GM12801 (cell line): ENCODE measurements at regions not wholly inside any gene's neighbourhood (a gene's known extent, or its start where the extent isn't known, plus 50 kb on each side); places are given as distances from the start of the nearest gene placed in this dataset.

ENCODE experiments used
- CTCF ChIP-seq: IDR thresholded peaks from one replicate; pipeline ENCODE4 v1.5.1; 2011; ENCODE audit warnings: control low read depth; ENCODE audit not compliant: insufficient read length; ENCODE audit errors: extremely low read depth

GRCh38 chr5:156037151-156037909, 289.6 kb upstream of the SGCD start:
- no peak for TF ChIP-seq CTCF

GRCh38 chr5:156042726-156043125, 284.2 kb upstream of the SGCD start:
- TF ChIP-seq CTCF = no peak

- TF ChIP-seq CTCF = no peak
Observed at GRCh38 chr5:156043351-156043750, 283.6 kb upstream of the SGCD start.

DNA sequence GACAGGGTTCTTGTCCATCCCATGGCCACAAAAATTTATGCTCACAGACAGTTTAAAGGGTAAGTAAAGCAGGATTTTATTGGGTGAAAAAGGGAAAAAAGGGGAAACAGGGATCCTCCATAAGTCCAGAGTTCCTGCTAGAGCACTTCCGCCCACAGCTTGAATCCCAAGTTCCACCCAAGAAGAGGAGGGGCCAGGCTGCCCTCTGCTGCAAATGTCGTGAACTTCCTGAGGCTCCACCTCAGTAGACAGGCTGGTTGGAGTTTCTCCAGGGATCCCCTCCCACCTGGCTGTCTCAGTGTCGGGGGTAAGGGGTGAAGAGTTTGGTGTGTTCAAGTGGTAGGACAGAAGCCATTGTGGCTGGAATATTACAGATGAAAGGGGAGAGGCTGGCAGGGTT, 275.0 kb upstream of the SGCD start:
- TF ChIP-seq CTCF = no peak

- TF ChIP-seq CTCF = no peak
Observed at GRCh38 chr5:156052656-156053055, 274.3 kb upstream of the SGCD start.

DNA sequence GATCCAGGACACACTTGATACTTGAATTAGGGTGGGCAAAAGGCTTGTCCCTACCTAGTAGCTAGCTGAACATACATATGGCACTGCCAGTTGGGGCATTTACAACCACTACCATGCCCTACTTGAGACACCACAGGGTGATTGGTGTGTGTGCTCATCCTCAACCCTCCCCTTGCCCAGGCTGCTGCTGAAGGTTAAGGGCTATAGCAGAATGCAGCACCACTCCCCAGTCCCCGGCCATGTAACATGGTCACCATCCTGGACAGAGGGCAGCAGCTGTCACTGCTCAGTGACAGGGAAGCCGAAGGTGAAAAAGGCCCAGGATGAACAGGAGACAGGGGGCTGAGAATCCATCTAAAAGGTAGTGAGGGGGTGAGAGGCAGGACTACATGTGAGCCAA, 273.9 kb upstream of the SGCD start:
- no peak for TF ChIP-seq CTCF

- no peak for TF ChIP-seq CTCF
Observed at GRCh38 chr5:156076912-156077311, 250.1 kb upstream of the SGCD start.
